GM21529 (cell line): ENCODE measurements at regions not wholly inside any gene's neighbourhood (a gene's known extent, or its start where the extent isn't known, plus 50 kb on each side); places are given as distances from the start of the nearest gene placed in this dataset.
"Not testable (repeated sequence)": the region's sequence is repeated elsewhere in the genome, so short reads cannot be mapped to it uniquely, and the experiment has no call there.

Source experiments
- ATAC-seq: cut with Tn5 transposase; IDR thresholded peaks from one replicate; pipeline ENCODE4 v1.9.1; 2021; ENCODE audit not compliant: unreplicated experiment

DNA sequence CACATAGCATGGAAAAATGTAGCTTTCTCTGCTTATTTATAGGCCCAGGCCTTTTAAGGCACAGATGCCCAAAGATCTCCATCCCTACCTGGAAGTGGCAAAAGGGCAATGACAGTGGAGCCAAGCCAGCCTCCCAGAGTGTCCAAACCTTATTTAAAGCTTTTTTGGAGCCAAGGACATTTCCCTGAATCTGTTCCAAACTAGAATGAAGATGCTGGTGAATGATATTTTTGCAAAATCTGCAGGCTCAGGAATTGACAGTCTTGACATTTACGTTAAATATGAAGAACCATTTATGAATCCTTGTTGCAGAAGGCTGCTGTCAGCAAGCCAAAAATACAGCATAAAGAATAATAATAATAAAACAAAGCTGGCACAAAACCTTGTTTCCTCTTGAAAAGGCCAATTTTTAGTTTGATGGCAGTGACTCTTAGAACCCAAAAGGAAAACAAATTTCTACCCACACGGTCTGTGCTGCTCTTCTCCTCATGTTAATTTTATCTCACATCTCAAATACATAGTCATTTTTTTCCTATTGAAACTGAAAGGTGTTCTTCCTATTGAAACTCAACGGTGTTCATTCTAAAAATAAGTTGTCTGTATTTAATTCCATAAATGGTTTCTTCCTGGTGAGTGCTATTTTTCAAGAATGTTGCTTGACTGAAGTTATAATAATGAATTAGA lies 206.3 kb upstream of the TBL1X start:
- no peak for ATAC-seq

DNA sequence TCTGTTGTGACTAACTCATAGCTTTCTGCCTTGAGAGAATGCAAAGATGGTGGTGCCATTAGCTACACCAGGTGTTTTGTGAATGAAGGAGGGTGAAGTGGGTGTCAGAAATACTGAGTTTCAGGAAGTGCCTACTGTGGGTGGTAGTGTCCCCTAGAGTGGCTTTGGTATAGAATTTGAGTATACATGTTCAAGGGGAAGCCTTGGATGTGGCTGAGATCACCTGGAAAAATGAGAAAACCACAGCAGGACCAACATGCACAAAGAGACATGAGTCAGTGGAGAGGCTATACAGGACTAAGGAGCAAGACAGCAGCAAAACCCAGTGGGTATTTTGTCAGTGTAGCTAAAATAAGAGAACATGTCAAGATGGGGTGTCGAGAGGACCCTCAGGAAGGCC lies 204.3 kb upstream of the TBL1X start:
- ATAC-seq = no peak

DNA sequence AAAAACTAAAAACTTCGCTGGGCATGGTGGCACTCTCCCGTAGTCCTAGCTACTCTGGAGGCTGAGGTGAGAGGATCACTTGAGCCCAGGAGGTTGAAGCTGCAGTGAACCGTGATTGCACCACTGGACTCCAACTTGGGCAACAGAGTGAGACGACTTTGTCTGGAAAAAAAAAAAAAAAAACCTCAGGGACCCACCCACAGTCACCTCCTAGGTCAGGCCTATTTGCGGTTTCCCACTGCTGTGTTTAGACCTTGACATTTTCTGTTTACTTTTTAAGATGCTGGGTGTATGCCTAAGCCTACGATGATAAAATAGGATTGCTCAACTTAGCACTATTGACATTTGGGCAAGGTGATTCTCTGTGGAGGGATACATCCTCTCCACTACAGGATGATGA lies 197.4 kb upstream of the TBL1X start:
- no peak for ATAC-seq

DNA sequence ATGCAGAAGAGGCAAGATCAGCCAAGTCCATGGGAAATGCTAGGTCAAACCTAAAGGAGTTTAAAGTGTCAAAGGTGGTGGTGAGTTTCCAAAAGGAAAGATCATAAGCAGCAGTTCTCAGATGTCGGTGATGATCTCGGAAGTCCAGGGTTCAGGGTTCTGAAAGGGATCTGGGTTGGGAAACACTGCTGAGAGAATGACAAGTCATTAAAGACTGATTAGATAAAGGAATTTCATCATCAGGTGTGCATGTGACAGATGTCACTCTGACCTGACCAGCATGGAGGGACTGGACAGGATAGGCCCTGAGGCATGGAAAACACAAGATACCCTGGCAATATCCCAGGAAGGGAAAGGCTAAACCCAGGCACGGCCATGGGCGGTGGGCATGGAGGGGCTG lies 195.7 kb upstream of the TBL1X start:
- ATAC-seq = no peak

DNA sequence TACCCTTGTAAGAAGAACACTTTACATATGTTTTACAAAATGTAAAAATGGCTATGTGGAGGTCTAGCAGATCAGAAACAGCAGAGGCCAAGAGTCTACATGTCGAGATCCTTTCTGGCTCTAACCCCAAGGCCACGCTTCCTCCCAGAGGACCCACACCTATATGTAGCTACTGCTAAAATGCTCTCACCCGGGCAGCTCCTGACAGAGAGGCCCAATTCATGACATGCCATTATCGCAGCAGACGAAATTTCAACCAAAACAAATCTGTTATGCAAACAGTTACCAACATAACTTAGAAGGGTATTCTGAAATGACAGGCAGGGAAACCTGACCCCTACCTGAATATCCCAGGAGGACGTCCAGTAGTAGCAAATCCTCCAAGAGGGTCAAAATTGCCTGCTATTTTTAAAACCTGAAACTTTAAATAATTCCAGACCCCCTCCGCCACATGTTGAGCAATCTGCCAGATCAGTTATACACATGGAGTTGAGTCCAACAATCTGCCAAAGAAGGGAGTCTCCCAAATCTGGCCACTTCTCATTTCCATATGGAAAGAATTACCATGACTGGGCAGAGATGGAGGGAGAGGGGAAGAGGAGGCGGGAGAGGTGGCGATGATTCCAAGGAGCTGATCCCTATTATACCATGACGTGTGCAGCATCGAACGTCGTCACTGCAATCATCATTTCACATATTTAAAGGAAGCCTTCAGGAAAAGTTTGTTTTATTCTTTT lies 192.9 kb upstream of the TBL1X start:
- ATAC-seq = no peak

DNA sequence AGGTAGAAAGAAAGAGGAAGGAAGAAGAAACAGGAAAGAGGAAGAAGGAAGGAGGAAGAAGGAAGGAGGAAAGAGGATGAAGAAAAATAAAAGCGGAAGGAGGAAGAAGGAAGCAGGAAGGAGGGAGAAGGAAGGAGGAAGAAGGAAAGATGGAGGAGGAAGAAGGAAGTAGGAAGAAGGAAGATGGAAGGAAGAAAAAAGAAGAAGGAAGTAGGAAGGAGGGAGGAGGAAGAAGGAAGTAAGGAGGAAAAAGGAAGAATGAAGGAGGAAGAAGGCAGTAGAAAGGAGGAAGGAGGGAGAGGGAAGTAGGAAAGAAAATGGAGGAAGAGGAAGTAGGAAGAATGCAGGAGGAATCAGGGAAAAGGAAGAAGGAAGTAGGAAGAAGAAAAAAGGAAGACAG lies 191.1 kb upstream of the TBL1X start:
- ATAC-seq = no peak

DNA sequence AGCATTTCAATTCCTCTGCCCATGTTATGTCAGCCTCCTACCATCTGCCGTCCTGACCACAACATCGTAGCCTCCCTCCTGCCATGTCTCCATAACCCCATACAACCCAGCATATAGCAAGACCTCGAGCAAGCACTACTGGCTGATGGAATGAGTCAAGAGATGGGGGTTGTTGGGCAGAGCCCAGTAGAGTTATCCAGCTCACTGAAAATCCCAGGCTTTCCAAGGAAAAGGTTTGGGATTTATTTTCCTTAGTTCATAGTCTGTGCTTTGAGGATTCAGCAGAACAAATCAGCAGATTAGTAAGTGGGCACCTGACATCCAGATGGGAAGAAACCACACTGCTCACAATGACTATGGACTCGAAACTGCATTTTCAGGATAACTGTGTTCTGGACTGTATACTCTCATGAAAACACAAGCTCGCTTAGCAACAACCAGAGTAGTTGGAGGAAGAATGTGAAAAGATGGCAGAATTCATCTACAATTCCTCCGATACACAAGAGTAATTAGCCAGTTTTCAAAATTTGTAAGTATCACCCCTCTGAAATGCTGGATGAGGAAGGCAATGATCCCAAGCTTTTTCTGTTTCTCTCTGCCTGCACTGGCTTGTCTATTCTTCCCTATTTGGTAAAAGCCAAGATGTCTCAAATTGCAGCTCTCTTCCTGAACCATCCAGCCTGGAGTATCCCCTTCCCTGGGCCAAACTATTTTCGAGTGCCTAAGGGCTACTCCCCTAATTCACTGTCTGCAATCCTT lies 186.2 kb upstream of the TBL1X start:
- ATAC-seq = no peak

DNA sequence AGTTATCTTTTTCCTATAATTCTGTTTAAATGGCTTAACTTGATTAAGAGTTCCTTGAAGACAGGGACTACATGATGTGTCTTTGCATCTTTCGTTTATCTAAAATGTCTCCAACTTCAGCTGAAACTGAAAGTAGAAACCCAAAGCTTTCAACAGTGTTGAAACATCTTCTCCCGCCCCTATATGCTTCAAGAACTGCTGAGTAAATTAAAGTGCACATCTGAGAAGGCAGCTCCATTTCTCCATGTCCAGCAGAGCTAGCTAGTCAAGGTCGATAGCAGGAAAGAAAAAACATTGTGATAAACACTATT lies 185.7 kb upstream of the TBL1X start:
- no peak for ATAC-seq

DNA sequence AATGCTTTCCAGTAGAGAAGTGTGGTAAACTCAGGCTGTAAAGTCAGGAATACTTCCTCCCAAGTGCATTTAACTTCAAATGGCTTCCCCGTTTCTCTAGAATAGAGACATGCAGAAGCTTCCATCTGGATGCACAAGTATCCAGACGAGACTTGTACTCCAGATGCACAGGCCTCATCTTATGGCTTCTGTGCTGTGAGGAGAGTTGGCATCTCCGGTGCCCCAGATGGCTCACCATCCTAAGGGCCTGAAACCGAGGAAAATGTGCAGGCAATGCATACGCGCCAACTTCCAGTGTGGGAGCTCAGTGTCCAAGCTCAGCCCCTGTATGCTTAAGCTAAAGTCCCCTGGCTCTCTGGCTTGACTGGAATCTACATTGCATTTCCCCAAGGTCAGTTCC lies 184.0 kb upstream of the TBL1X start:
- no peak for ATAC-seq

DNA sequence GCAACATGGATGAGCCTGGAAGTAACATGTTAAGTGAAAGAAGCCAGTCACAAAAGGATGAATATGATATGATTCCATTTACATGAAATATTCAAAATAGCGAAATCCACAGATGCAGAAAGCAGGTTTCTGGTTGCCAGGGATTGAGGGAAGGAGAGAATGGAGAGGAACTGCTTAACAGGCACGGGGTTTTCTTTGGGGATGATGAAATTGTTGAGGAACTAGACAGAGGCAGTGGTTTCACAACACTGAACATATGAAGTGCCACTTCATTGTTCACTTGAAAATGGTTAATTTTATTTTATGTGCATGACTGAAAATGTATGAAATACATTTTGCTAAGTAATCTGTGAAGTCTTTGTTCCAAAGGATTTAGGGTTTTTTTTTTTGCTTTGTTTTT lies 182.5 kb upstream of the TBL1X start:
- no peak for ATAC-seq

DNA sequence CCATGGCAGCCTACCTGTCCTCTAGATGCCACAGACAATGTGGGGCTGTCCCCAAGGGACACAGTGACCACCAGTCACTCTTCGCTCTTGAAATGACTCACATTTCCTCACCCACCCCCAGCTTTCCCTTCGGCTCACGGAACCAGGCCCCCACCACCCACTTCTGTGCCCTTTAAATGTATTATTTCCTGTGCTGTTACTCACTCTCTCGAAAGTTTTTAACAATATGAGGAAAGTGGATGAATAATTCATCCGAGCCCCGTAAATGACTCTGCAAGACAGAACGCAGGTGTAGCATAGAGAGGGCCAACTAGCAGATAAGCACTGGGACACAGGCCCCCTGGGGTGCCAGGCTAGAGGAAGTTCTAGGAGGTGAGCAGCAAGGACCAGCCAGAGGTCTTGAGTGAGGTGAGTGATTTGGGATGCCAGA lies 179.5 kb upstream of the TBL1X start:
- no peak for ATAC-seq

DNA sequence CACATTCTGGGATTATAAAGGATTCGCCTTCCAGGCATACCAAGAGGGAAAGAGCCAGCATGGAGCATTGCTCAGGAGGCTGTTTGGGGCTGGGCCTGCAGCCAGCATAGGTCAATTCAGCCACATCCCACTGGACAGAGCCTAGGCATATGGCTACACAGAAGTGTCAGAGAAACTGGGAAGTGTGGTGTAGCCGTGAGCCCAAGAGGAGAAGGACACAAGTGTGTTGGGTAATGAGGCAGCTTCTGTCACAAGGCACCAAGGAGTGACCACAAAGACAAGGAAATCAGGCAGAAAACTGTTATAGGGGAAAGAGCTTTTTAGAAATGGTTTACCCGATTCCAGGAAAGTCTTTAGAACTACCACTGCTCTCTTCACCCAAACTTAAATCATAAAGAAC lies 178.6 kb upstream of the TBL1X start:
- no peak for ATAC-seq

DNA sequence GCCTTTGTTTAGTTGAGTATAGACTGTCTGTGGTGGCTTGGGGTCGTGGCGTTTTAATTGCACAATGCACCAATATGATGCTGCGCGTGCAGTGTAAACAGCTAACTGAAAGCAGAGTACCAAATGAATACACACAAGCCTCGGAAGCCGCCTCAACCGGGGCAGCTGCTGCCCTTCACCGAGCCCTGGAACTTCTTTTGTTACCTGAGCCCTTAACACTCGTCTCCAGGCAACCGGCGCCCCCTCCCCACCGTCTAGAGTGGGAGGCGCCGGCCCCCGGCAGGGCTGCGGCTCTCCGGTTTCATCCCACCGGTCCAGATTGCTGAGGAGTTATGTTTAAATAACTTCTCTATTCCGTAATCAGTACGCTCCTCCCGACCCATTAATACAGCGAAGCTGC lies 173.2 kb upstream of the TBL1X start:
- ATAC-seq = no peak

DNA sequence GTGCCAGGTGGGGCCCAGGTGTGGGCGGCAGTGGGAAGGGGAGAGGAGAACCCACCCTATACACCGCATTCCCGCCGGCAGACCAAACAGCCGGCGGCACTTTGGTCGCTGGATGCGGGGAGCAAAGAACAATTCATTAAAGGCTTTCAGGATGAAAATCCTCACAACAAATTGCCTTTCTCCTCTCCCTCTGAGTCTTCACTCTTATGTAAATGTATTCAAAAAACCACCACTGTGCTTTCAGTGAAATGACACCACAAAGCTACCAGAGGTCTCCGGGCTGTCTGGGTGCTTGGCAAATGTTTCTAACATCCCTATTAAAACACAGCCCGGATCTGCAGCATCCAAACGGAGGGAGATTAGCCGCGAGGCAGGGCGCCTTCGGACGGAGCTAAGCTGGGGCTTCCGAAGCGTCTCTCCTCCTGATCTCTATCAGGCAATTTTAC lies 171.8 kb upstream of the TBL1X start:
- no peak for ATAC-seq

DNA sequence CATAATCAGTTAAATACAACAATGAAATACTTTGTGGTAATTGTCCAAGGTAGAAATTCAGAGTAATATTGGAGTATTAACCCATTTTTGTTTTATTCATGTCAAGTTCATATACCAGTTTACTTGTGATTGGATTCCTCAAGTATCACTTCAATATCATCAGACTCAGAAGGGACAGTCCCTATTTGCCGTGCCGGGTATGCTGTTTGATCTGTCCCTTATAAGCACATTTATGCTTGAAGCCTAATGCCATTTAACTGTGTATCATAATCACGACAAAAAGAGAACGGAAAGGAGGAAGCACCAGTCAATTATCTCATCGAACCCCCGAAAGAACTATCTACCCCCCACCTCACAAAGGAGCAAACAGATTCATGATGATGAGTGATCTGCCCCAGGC lies 171.0 kb upstream of the TBL1X start:
- no peak for ATAC-seq

DNA sequence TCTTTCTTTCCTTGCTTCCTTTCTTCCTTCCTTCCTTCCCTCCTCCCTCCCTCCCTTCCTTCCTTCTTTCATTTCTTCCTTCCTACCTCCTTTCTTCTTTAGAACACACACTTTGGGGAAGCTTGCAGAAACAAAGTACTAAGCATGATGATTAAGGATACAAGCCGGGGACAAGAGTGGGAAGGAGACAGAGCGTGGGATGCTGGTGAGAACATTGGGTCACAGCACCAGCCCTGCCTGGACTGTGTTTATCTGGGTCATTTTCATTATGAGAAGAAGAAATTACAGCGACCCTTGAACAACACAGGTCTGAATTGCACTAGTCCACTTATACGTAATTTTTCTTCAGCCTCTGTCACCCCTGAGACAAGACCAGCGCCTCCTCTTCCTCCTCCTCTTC lies 169.3 kb upstream of the TBL1X start:
- ATAC-seq = no peak

DNA sequence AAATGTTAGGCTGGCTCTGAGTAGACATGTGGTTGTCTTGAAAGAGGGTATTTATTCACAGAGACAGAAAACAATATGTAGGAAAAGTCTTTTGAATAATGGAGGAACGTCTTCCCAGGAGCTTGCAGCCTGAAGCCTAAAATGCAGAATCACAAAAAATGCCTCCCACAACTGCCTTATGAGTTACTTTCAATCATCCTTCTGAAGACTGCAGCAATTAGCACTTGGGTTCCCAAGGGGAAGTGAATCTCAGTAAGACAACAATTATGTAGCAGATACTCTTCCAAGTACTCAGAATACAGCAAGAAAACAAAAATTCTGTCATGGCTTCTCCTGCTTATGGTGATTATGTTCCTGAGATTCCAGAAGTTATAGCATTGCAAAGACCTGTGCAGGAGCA lies 166.6 kb upstream of the TBL1X start:
- ATAC-seq = no peak

DNA sequence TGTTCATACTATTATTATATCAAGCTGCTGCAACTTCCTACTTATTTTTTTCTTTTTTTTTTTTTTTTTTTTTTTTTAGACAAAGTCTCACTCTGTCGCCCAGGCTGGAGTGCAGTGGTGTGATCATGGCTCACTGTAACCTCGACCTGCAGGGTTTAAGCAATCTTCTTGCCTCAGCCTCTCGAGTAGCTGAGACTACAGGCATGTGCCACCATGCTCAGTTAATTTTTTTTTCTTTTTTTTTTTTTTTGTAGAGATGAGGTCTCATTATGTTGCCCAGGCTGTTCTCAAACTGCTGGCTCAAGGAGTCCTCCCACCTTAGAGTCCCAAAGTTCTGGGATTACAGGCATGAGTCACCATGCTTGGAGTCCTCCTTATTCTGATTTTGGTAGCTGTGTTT lies 165.2 kb upstream of the TBL1X start:
- ATAC-seq = not testable (repeated sequence)

DNA sequence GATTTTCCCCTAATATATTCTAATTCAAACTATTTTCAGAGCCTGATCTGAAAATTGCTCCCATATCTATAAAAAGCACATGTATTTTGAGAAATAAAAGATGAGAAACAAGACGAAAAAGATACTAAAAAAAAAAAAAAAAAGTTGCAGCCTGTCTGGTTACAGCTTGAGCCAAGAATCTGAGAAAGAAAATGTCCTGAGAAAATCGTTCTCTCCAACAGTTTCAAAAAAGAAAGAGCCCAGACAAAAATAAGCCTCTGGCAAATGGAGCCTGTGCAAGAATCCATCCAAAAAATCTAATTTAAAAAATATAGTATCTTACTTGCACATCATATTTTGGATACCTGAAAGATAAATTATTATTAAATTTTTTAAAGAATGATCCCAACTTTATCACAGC lies 163.0 kb upstream of the TBL1X start:
- no peak for ATAC-seq

DNA sequence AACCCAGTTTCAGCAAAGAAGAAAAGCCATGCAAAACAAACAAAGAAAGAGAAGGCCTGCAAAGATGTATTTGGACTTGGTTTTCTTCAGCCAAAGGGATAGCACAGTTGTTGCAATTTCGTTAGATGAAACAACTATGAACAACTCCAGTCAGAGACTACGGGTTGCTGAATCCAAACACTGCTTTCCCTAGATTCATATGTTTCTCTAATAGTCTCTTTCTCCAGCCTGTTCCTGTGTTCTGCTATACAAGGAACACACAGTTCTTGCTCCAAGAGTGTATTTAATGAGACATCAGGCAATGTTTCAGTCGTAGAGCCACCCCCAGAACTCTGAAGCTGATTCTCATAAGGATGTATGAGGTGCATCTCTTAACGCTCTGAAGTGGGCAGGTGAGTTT lies 162.5 kb upstream of the TBL1X start:
- no peak for ATAC-seq

DNA sequence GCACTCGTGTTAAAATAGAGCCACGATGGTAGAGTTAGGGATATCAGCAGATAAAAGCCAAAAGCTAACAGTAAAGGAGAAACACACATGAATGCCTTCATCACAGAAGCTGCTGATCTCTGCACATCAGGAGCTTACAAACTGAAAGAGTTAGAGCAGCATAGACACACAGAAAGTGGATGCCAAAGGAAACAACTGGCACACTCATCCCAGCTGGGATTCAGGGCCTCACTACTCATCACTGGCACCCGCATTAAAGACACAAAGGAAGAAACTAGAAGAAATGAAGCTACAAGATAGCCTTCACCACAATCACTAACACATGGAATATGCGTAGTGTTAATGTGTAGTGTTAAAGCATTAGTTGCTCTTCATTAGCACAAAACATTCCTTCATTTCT lies 156.4 kb upstream of the TBL1X start:
- no peak for ATAC-seq

DNA sequence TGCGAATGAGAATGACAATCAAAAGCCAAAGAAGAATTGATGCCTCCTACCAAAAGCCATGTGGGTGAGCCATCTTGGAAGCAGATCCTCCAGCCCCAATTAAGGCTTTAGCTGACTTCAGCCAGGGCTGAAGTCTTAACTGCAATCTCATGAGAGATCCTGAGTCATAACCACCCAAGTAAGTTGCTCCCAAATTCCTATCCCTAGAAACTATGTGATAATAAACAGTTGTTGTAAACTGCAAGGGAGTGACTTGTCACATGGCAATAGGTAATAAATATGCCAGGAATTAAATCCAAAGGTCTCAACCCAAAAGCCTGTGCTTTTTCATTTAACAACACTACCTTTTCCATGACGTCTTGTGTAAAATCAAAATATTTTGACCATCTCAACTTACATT lies 154.2 kb upstream of the TBL1X start:
- ATAC-seq = no peak
